ENCODE measurements at regions not wholly inside any gene's neighbourhood (a gene's known extent, or its start where the extent isn't known, plus 50 kb on each side); places are given as distances from the start of the nearest gene placed in this dataset.

DNA sequence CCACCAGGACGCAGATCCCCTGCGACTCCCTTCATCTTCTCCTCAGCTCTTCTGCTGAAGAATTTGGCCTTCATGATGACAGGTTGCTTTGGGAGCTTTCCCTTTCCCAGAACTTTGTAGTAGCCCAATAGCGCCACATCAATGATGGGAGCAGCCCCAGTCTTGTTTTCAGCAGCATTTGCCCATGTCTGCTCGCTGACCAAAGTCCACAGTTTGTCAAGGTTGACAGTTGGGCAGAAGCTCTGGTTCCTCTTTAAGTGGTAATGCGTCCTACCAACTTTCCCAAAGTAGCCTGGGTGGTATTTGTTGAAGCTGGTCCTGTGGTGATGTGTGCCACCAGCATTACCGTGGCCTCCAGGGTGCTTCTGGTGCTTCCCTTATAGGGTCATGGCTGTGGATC is 62.2 kb downstream of the GCNT4 start:
- ChIA-PET CTCF (no interaction called here), POLR2A (no interaction called here)
- peaks cover 0 to 3% (median 0%) of the 10 kb centered on the region in 4 experiments for H3K27me3 ChIP-seq (replicated peaks in 1 of 4; ENCODE audit: control extremely low read depth in 1 of 4, control insufficient read depth in 3 of 4, insufficient read depth in 4 of 4, low read length in 3 of 4)
- H3K9me3 ChIP-seq (ENCODE audit: control extremely low read depth in 1 of 3, control insufficient read depth in 2 of 3, insufficient read depth in 1 of 3, low read length in 2 of 3): peaks cover 0 to 7% (median 0%) of the 10 kb centered on the region in 3 donors
- no peaks in the 10 kb centered on the region for H3K36me3 ChIP-seq (replicated peaks in 1 of 2; ENCODE audit: control extremely low read depth in 1 of 2, control insufficient read depth in 1 of 2, extremely low read depth in 1 of 2, insufficient read depth in 2 of 2, low read length in 1 of 2)
- DNase-seq (no peak), ATAC-seq (ENCODE audit: low read depth) (no peak)
- no peaks in the 10 kb centered on the region for H3K79me2 ChIP-seq (ENCODE audit: control insufficient read depth, insufficient read depth, low read length)
- H3K27ac ChIP-seq (ENCODE audit: low read length in 2 of 2): no peak overlapping the region
- WGBS (ENCODE audit: insufficient coverage): 94% methylated on average over 4 of the region's 6 CpGs
- H2AFZ ChIP-seq (ENCODE audit: insufficient read depth, low read depth, low read length, poor library complexity, severe bottlenecking): no peak overlapping the region
- Mint-ChIP-seq H3K4me1 (no peaks in the 10 kb centered on the region), H3K9me3 (ENCODE audit: insufficient read depth) (peaks cover 4% of the 10 kb centered on the region), H3K27me3 (peaks cover 4% of the 10 kb centered on the region), H3K4me3 (no peak overlapping the region), H3K27ac (no peak overlapping the region)
- no peaks in the 10 kb centered on the region for H4K20me1 ChIP-seq (ENCODE audit: control insufficient read depth, insufficient read depth, low read length, poor library complexity, severe bottlenecking)
- TF ChIP-seq, protein P1, sequence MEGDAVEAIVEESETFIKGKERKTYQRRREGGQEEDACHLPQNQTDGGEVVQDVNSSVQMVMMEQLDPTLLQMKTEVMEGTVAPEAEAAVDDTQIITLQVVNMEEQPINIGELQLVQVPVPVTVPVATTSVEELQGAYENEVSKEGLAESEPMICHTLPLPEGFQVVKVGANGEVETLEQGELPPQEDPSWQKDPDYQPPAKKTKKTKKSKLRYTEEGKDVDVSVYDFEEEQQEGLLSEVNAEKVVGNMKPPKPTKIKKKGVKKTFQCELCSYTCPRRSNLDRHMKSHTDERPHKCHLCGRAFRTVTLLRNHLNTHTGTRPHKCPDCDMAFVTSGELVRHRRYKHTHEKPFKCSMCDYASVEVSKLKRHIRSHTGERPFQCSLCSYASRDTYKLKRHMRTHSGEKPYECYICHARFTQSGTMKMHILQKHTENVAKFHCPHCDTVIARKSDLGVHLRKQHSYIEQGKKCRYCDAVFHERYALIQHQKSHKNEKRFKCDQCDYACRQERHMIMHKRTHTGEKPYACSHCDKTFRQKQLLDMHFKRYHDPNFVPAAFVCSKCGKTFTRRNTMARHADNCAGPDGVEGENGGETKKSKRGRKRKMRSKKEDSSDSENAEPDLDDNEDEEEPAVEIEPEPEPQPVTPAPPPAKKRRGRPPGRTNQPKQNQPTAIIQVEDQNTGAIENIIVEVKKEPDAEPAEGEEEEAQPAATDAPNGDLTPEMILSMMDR (IDR thresholded peaks at IDR 0.05): no peak
- H3K9ac ChIP-seq (ENCODE audit: low read length): no peak overlapping the region
- H3K4me1 ChIP-seq (ENCODE audit: control insufficient read depth in 2 of 2, insufficient read depth in 2 of 2, low read length in 2 of 2): no peaks in the 10 kb centered on the region
- no peak overlapping the region for H3K4me3 ChIP-seq (ENCODE audit: control extremely low read depth in 1 of 5, extremely low read depth in 1 of 5, insufficient read depth in 1 of 5, low read depth in 2 of 5, low read length in 4 of 5)
- intact Hi-C loops (cut with micrococcal nuclease): no loop called here
- H3K4me2 ChIP-seq (replicated peaks; ENCODE audit: low read depth, low read length, poor library complexity, severe bottlenecking): no peak overlapping the region

DNA sequence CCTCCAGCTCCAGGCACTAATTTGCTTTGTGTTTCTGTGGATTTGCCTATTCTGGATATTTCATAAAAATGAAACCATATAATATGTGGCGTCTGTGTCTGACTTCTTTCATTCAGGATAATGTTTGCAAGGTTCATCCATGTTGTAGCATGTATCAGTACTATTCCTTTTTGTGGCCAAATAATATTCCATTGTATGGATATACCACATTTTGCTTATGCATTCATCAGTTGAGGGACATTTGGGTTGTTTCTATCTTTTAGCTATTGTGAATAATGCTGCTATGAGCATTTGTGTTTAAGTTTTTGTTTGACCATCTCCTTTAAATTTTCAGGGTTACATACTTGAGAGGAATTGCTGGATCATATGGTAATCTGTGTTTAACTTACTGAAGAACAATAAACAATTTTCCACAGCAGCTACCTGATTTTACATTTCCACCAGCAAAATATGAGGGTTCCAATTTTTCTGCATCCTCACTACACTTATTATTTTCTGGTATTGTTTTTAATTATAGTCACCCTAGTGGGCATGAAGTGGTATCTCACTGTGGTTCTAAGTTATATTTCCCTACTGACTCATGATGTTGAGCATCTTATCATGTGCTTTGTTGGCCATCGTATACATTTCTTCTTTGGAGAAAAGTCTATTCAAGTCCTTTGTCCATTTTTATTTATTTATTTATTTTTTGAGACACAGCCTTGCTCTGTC is 63.9 kb downstream of the GCNT4 start:
- Mint-ChIP-seq H3K9me3 (ENCODE audit: insufficient read depth) (peaks cover 4% of the 10 kb centered on the region), H3K27ac (no peak overlapping the region), H3K4me1 (no peaks in the 10 kb centered on the region), H3K27me3 (peaks cover 4% of the 10 kb centered on the region), H3K4me3 (no peak overlapping the region)
- ChIA-PET CTCF (no interaction called here), POLR2A (no interaction called here)
- H3K79me2 ChIP-seq (ENCODE audit: control insufficient read depth, insufficient read depth, low read length): no peaks in the 10 kb centered on the region
- intact Hi-C loops (cut with micrococcal nuclease): no loop called here
- no peak overlapping the region for H3K9ac ChIP-seq (ENCODE audit: low read length)
- no peak overlapping the region for H3K4me3 ChIP-seq (ENCODE audit: control extremely low read depth in 1 of 5, extremely low read depth in 1 of 5, insufficient read depth in 1 of 5, low read depth in 2 of 5, low read length in 4 of 5)
- TF ChIP-seq EZH2 (IDR thresholded peaks at IDR 0.05; ENCODE audit: borderline replicate concordance, insufficient read depth, low read depth, low read length, poor library complexity, severe bottlenecking): no peak
- TF ChIP-seq, protein P1 (IDR thresholded peaks at IDR 0.05): no peak
- H3K27me3 ChIP-seq (replicated peaks in 1 of 4; ENCODE audit: control extremely low read depth in 1 of 4, control insufficient read depth in 3 of 4, insufficient read depth in 4 of 4, low read length in 3 of 4): peaks cover 0 to 3% (median 0%) of the 10 kb centered on the region in 4 experiments
- no CpG with 5 or more reads among the region's 2 CpGs for WGBS (ENCODE audit: insufficient coverage)
- peaks cover 0 to 7% (median 0%) of the 10 kb centered on the region in 3 donors for H3K9me3 ChIP-seq (ENCODE audit: control extremely low read depth in 1 of 3, control insufficient read depth in 2 of 3, insufficient read depth in 1 of 3, low read length in 2 of 3)
- H3K27ac ChIP-seq (ENCODE audit: low read length in 2 of 2): no peak overlapping the region
- H3K36me3 ChIP-seq (replicated peaks in 1 of 2; ENCODE audit: control extremely low read depth in 1 of 2, control insufficient read depth in 1 of 2, extremely low read depth in 1 of 2, insufficient read depth in 2 of 2, low read length in 1 of 2): no peaks in the 10 kb centered on the region
- H4K20me1 ChIP-seq (ENCODE audit: control insufficient read depth, insufficient read depth, low read length, poor library complexity, severe bottlenecking): no peaks in the 10 kb centered on the region
- ATAC-seq (ENCODE audit: low read depth): no peak
- DNase-seq: no peak
- H3K4me1 ChIP-seq (ENCODE audit: control insufficient read depth in 2 of 2, insufficient read depth in 2 of 2, low read length in 2 of 2): no peaks in the 10 kb centered on the region
- H3K4me2 ChIP-seq (replicated peaks; ENCODE audit: low read depth, low read length, poor library complexity, severe bottlenecking): no peak overlapping the region
- H2AFZ ChIP-seq (ENCODE audit: insufficient read depth, low read depth, low read length, poor library complexity, severe bottlenecking): no peak overlapping the region
